Testis (tissue), 2 donors: ENCODE measurements at regions not wholly inside any gene's neighbourhood (a gene's known extent, or its start where the extent isn't known, plus 50 kb on each side); places are given as distances from the start of the nearest gene placed in this dataset.

Source experiments
- POLR2A ChIP-seq: fragments of 450-650 bp; IDR thresholded peaks from one replicate; pipeline ENCODE4 v1.6.1; 2017; ENCODE audit warnings: antibody characterized with exemption, mild to moderate bottlenecking, moderate library complexity
- TF ChIP-seq, protein P1 (sequence below), 3 experiments: fragments of 450-650 bp in 2 of 3; fragments of 200-600 bp in 1 of 3; sonication (generic) in 1 of 3; IDR thresholded peaks; one replicate each; pipeline ENCODE4 v1.5.1; 2016 to 2019; ENCODE audit warnings: antibody characterized with exemption in 3 of 3, mild to moderate bottlenecking in 2 of 3, moderate library complexity in 1 of 3

GRCh38 chr2:67660015-67660602, 263.0 kb downstream of the ETAA1 start:
- TF ChIP-seq, protein P1, sequence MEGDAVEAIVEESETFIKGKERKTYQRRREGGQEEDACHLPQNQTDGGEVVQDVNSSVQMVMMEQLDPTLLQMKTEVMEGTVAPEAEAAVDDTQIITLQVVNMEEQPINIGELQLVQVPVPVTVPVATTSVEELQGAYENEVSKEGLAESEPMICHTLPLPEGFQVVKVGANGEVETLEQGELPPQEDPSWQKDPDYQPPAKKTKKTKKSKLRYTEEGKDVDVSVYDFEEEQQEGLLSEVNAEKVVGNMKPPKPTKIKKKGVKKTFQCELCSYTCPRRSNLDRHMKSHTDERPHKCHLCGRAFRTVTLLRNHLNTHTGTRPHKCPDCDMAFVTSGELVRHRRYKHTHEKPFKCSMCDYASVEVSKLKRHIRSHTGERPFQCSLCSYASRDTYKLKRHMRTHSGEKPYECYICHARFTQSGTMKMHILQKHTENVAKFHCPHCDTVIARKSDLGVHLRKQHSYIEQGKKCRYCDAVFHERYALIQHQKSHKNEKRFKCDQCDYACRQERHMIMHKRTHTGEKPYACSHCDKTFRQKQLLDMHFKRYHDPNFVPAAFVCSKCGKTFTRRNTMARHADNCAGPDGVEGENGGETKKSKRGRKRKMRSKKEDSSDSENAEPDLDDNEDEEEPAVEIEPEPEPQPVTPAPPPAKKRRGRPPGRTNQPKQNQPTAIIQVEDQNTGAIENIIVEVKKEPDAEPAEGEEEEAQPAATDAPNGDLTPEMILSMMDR (IDR thresholded peaks at IDR 0.05) = no peak
- no peak for TF ChIP-seq POLR2A
